H1 (cell line): ENCODE measurements at regions not wholly inside any gene's neighbourhood (a gene's known extent, or its start where the extent isn't known, plus 50 kb on each side); places are given as distances from the start of the nearest gene placed in this dataset.

Experiments
- CTCF ChIA-PET: fragments of 300-600 bp; sonication (Branson Sonifier 250); formaldehyde crosslinking; loops from one replicate; lab custom pipeline; 2021; ENCODE audit not compliant: partially characterized antibody; lab: Charles Lee
- POLR2A ChIA-PET: fragments of 300-600 bp; sonication (Branson Sonifier 250); formaldehyde crosslinking; loops from one replicate; lab custom pipeline; 2021; ENCODE audit warnings: inconsistent platforms; ENCODE audit not compliant: partially characterized antibody; lab: Charles Lee
- DNase-seq, 2 experiments: peaks; one replicate each; pipeline versions ENCODE4 v3.0.0 to v3.0.0-alpha.2; 2010 to 2022; ENCODE audit warnings: low spot score in 2 of 2, low read depth in 1 of 2, mixed read lengths in 1 of 2
- FAIRE-seq: peaks from 2 replicates; lab custom pipeline; 2011; peaks lifted over from hg19 to GRCh38; lab: Jason Lieb, UNC
- H2AFZ ChIP-seq: 2 replicates; pipeline ENCODE4 v1.8.1; 2012; ENCODE audit warnings: low read length, inconsistent platforms
- H2AK5ac ChIP-seq: 2 replicates; pipeline ENCODE4 v1.6.1; 2013; ENCODE audit warnings: low read depth, low read length
- H2BK120ac ChIP-seq: replicated peaks from 2 replicates; pipeline ENCODE3; 2013; ENCODE audit warnings: low read depth, low read length, inconsistent platforms
- H2BK12ac ChIP-seq: 2 replicates; pipeline ENCODE4 v1.6.1; 2013; ENCODE audit warnings: low read depth, low read length
- H2BK15ac ChIP-seq: 2 replicates; pipeline ENCODE4 v1.6.1; 2013; ENCODE audit warnings: low read length
- H2BK20ac ChIP-seq: 2 replicates; pipeline ENCODE4 v1.6.1; 2013; ENCODE audit warnings: low read length
- H2BK5ac ChIP-seq: 2 replicates; pipeline ENCODE4 v1.6.1; 2013; ENCODE audit warnings: low read depth, low read length
- H3K14ac ChIP-seq: 2 replicates; pipeline ENCODE4 v1.6.1; 2013; ENCODE audit warnings: inconsistent platforms; ENCODE audit not compliant: insufficient read length
- H3K18ac ChIP-seq: 2 replicates; pipeline ENCODE4 v1.6.1; 2013; ENCODE audit warnings: low read length; ENCODE audit errors: extremely low read depth
- H3K23ac ChIP-seq: 2 replicates; pipeline ENCODE4 v1.6.1; 2013; ENCODE audit warnings: inconsistent platforms; ENCODE audit not compliant: insufficient read length
- H3K23me2 ChIP-seq: 2 replicates; pipeline ENCODE4 v1.6.1; 2013; ENCODE audit warnings: low read depth, low read length
- H3K27ac ChIP-seq: 2 replicates; pipeline ENCODE4 v1.6.1; 2011; ENCODE audit warnings: low read depth, low read length, inconsistent platforms
- H3K27me3 ChIP-seq, 4 experiments: replicated peaks in 1 of 4; 1 replicate in 1 of 4; 2 replicates in 3 of 4; pipeline versions ENCODE4 v1.6.1 to v1.8.1; 2011 to 2013; ENCODE audit warnings: low read length in 3 of 4, mild to moderate bottlenecking in 3 of 4, inconsistent platforms in 2 of 4, mixed read lengths in 2 of 4, moderate library complexity in 1 of 4; ENCODE audit not compliant: control insufficient read depth in 3 of 4, insufficient read depth in 3 of 4; ENCODE audit errors: extremely low read depth in 1 of 4
- H3K36me3 ChIP-seq, 4 experiments: 2 replicates each; pipeline versions ENCODE4 v1.6.1 to v1.8.1; 2011 to 2013; ENCODE audit warnings: mild to moderate bottlenecking in 4 of 4, low read length in 3 of 4, moderate library complexity in 2 of 4, control low read depth in 1 of 4, inconsistent platforms in 1 of 4; ENCODE audit not compliant: insufficient read depth in 4 of 4, control insufficient read depth in 2 of 4
- H3K4ac ChIP-seq: replicated peaks from 2 replicates; pipeline ENCODE3; 2013; ENCODE audit warnings: low read length, low read depth, mixed read lengths, inconsistent platforms; ENCODE audit not compliant: insufficient read length
- H3K4me1 ChIP-seq, 4 experiments: replicated peaks in 1 of 4; 1 replicate in 1 of 4; 2 replicates in 3 of 4; pipeline versions ENCODE4 v1.6.1 to v1.8.1; 2011 to 2013; ENCODE audit warnings: low read length in 3 of 4, inconsistent platforms in 2 of 4, mixed read lengths in 1 of 4; ENCODE audit not compliant: insufficient read depth in 4 of 4, control insufficient read depth in 3 of 4
- H3K4me2 ChIP-seq, 2 experiments: 2 replicates each; pipeline versions ENCODE4 v1.6.1 to v1.8.1; 2011 to 2013; ENCODE audit warnings: low read depth in 2 of 2, low read length in 2 of 2, control low read depth in 1 of 2, inconsistent platforms in 1 of 2, mild to moderate bottlenecking in 1 of 2; ENCODE audit not compliant: insufficient read depth in 1 of 2
- H3K4me3 ChIP-seq, 4 experiments: fragments of 200-600, 300-600 bp in 1 of 4; sonication (generic), shearing (Covaris generic), sonication (Bioruptor Twin) in 1 of 4; 2 replicates each; pipeline versions ENCODE4 v1.5.1 to v1.8.1; 2011 to 2016; ENCODE audit warnings: low read length in 4 of 4, low read depth in 3 of 4, control low read depth in 2 of 4, inconsistent platforms in 2 of 4, mild to moderate bottlenecking in 2 of 4, mixed read lengths in 1 of 4, moderate library complexity in 1 of 4; ENCODE audit not compliant: insufficient read depth in 2 of 4; ENCODE audit errors: extremely low read depth in 1 of 4
- H3K56ac ChIP-seq: replicated peaks from 2 replicates; pipeline ENCODE3; 2013; ENCODE audit warnings: low read depth, mild to moderate bottlenecking, mixed read lengths, low read length, inconsistent platforms; ENCODE audit not compliant: insufficient read length
- H3K79me1 ChIP-seq: 2 replicates; pipeline ENCODE4 v1.6.1; 2013; ENCODE audit warnings: low read depth, low read length, control low read depth
- H3K79me2 ChIP-seq, 2 experiments: 2 replicates each; pipeline versions ENCODE4 v1.6.1 to v1.8.1; 2012 to 2013; ENCODE audit warnings: low read length in 2 of 2, mild to moderate bottlenecking in 2 of 2, inconsistent platforms in 1 of 2; ENCODE audit not compliant: insufficient read depth in 2 of 2, control insufficient read depth in 1 of 2
- H3K9ac ChIP-seq, 4 experiments: replicated peaks in 1 of 4; 1 replicate in 1 of 4; 2 replicates in 3 of 4; pipeline versions ENCODE4 v1.6.1 to v1.8.1; 2011 to 2013; ENCODE audit warnings: low read depth in 3 of 4, low read length in 3 of 4, control low read depth in 2 of 4, mild to moderate bottlenecking in 2 of 4, moderate library complexity in 2 of 4, inconsistent platforms in 1 of 4; ENCODE audit errors: extremely low read depth in 1 of 4
- H3K9me3 ChIP-seq, 2 experiments: 2 replicates each; pipeline versions ENCODE4 v1.6.1 to v1.8.1; 2012 to 2013; ENCODE audit warnings: mild to moderate bottlenecking in 2 of 2, moderate library complexity in 2 of 2, control low read depth in 1 of 2, inconsistent platforms in 1 of 2, low read depth in 1 of 2, low read length in 1 of 2, mixed read lengths in 1 of 2; ENCODE audit not compliant: insufficient read depth in 2 of 2
- H4K20me1 ChIP-seq, 2 experiments: replicated peaks in 1 of 2; 2 replicates each; pipeline versions ENCODE3 to v1.8.1; 2011 to 2013; ENCODE audit warnings: inconsistent platforms in 2 of 2, low read length in 2 of 2, mild to moderate bottlenecking in 1 of 2; ENCODE audit not compliant: insufficient read depth in 2 of 2, control insufficient read depth in 1 of 2
- H4K5ac ChIP-seq: 2 replicates; pipeline ENCODE4 v1.6.1; 2013; ENCODE audit warnings: low read length, low read depth, mixed read lengths, inconsistent platforms; ENCODE audit not compliant: insufficient read length
- H4K8ac ChIP-seq: 2 replicates; pipeline ENCODE4 v1.8.0; 2013; ENCODE audit warnings: mild to moderate bottlenecking, moderate library complexity, low read length, inconsistent platforms; ENCODE audit not compliant: insufficient read depth; ENCODE audit errors: extremely low read depth
- H4K91ac ChIP-seq: replicated peaks from 2 replicates; pipeline ENCODE3; 2013; ENCODE audit warnings: low read length, mixed read lengths, inconsistent platforms; ENCODE audit not compliant: insufficient read length
- BACH1 ChIP-seq: IDR thresholded peaks from 2 replicates; pipeline ENCODE4 v1.6.1; 2012; ENCODE audit warnings: low read length, improper control_type of control experiment
- RXRA ChIP-seq: IDR thresholded peaks from 2 replicates; pipeline ENCODE4 v1.6.1; 2011; ENCODE audit warnings: low read depth, mild to moderate bottlenecking, low read length, moderate library complexity; ENCODE audit not compliant: insufficient read depth
- SRF ChIP-seq: IDR thresholded peaks from 2 replicates; pipeline ENCODE4 v1.6.1; 2011; ENCODE audit warnings: mild to moderate bottlenecking, low read depth, low read length, moderate library complexity
- TEAD4 ChIP-seq: IDR thresholded peaks from 2 replicates; pipeline ENCODE4 v1.6.1; 2012; ENCODE audit warnings: low read depth, low read length, inconsistent platforms, mixed read lengths
- WGBS, 2 experiments: shearing (Covaris generic) in 1 of 2; methylation state at CpG; one replicate each; pipeline versions ENCODE4 v1.1.6 to v1.1.7; 2013 to 2015; ENCODE audit warnings: low lambda C conversion rate in 2 of 2, mixed read lengths in 2 of 2, inconsistent platforms in 1 of 2, low coverage in 1 of 2, missing lambda C conversion rate in 1 of 2; ENCODE audit not compliant: insufficient replicate concordance in 2 of 2, insufficient coverage in 1 of 2, insufficient read length in 1 of 2; ENCODE audit errors: extremely low coverage in 1 of 2, missing lambda C conversion rate in 1 of 2; 5-methylcytosine and 5-hydroxymethylcytosine counted together

DNA sequence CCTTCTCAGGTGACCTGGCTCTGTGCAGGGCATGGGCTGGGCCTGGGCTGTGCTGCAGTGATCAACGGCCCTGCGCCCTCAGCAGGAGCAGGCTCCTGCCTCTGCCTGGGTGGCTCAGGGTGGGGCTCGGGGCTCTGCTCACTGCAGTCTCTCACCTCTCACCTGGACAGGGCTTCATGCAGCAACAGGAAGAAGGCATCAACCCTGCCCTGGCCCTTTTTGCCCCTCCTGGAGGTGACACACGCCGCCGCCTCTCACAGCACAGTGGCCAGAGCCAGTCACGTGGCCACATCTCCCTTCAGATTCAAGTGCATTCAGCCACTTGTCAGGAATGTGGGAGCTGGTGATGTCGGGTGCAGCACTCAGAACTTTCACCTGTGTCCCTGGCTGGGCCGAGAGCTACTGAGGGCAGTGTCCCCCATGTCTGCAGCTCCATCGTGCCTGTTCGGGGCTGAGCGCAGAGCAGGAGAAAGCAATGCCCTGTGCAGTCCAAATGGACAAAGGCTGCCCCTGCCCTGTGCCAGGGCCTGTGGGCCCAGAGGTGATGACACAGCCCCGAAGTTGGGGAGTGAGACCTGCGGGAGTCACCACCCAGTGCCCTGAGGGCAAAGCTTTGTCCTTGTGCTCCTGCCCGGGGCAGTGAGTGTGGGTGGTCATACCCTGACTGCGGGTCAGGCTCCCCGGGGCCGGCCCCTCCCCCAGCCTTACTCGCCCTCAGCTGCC is 314.0 kb downstream of the PTPRU start:
- no peak overlapping the region for H4K5ac ChIP-seq
- peaks cover 0 to 6% of the 10 kb centered on the region in 2 experiments for H4K20me1 ChIP-seq
- 0 out of 2 replicates have a peak overlapping the region, but pooled peaks have one; percentile 14 for H2BK12ac ChIP-seq
- peaks cover 10% of the 10 kb centered on the region for H3K23me2 ChIP-seq
- no peak overlapping the region for H3K4me3 ChIP-seq
- H3K4me2 ChIP-seq = no peak overlapping the region
- no peak overlapping the region for H2BK120ac ChIP-seq
- no peak overlapping the region for H2BK5ac ChIP-seq
- no peak overlapping the region for H3K4ac ChIP-seq
- CTCF ChIA-PET = interaction anchor here (1.7 kb wide), 1 partner anchor 13 kb away, joined by 5 read pairs; no protein-coding TSS in a partner anchor
- no peaks in the 10 kb centered on the region for H3K27me3 ChIP-seq
- peaks cover 0 to 7% (median 2%) of the 10 kb centered on the region in 4 experiments; a peak in 5 of 7 replicates for H3K4me1 ChIP-seq
- H2BK15ac ChIP-seq = 0 out of 2 replicates have a peak overlapping the region, but pooled peaks have one; percentile 61
- H4K8ac ChIP-seq = peak overlapping the region; percentile 79
- no peak overlapping the region for H3K27ac ChIP-seq
- H3K79me2 ChIP-seq = no peaks in the 10 kb centered on the region; a peak in 1 of 4 replicates
- no peak overlapping the region; the same call in 1 of the 2 replicates for H2BK20ac ChIP-seq
- POLR2A ChIA-PET = no interaction called here
- no peak overlapping the region for H2AK5ac ChIP-seq
- no peak for TF ChIP-seq RXRA
- TF ChIP-seq BACH1 = no peak
- TF ChIP-seq TEAD4 = no peak
- TF ChIP-seq SRF = no peak
- FAIRE-seq (no peak), DNase-seq (peak in 1 of 2 experiments; percentile 52)
- 83% methylated on average over 15 of the region's 19 CpGs; no CpG with 5 or more reads in 1 of the 2 experiments for WGBS, 2 experiments
- H3K36me3 ChIP-seq = no peaks in the 10 kb centered on the region
- no peak overlapping the region for H3K14ac ChIP-seq
- no peaks in the 10 kb centered on the region for H3K9me3 ChIP-seq
- H3K56ac ChIP-seq = no peak overlapping the region
- no peak overlapping the region for H3K9ac ChIP-seq
- no peak overlapping the region for H3K23ac ChIP-seq
- H2AFZ ChIP-seq = peak overlapping the region; percentile 40; the same call in 1 of the 2 replicates
- no peak overlapping the region for H4K91ac ChIP-seq
- no peaks in the 10 kb centered on the region for H3K79me1 ChIP-seq
- peak overlapping the region; percentile 62; the same call in 1 of the 2 replicates for H3K18ac ChIP-seq
